Astrocyte of the cerebellum (primary cell): ENCODE measurements at regions not wholly inside any gene's neighbourhood (a gene's known extent, or its start where the extent isn't known, plus 50 kb on each side); places are given as distances from the start of the nearest gene placed in this dataset.

ENCODE experiments used
- DNase-seq: peaks from one replicate; pipeline ENCODE4 v3.0.0-alpha.2; 2011; ENCODE audit warnings: low read depth
- H3K4me3 ChIP-seq: 2 replicates; pipeline ENCODE4 v1.5.1; 2011; ENCODE audit warnings: mild to moderate bottlenecking, low read depth, low read length, moderate library complexity
- CTCF ChIP-seq: IDR thresholded peaks from 2 replicates; pipeline ENCODE4 v1.5.1; 2012; ENCODE audit warnings: low read length, low read depth, moderate library complexity, mild to moderate bottlenecking; ENCODE audit errors: missing control alignments
- in situ Hi-C: cut with HindIII; loops from 2 replicates; pipeline ENCODE4 v1.10.0; 2017; ENCODE audit warnings: low sequenced_read_pairs

- in situ Hi-C loops, result no loop called here
- TF ChIP-seq CTCF, result no peak
- H3K4me3 ChIP-seq, result no peak overlapping the region
- no peak for DNase-seq
Measured at GRCh38 chr13:58043971-58044370, 412.4 kb downstream of the PCDH17 start.

GRCh38 chr13:58048670-58049069 lies 417.1 kb downstream of the PCDH17 start:
- no peak overlapping the region for H3K4me3 ChIP-seq
- no peak for TF ChIP-seq CTCF
- in situ Hi-C loops, result no loop called here
- DNase-seq, result no peak

GRCh38 chr13:58051396-58051795 lies 419.9 kb downstream of the PCDH17 start:
- in situ Hi-C loops, result no loop called here
- TF ChIP-seq CTCF, result no peak
- DNase-seq, result no peak
- no peak overlapping the region for H3K4me3 ChIP-seq

GRCh38 chr13:58051807-58052375 lies 420.3 kb downstream of the PCDH17 start:
- no peak for TF ChIP-seq CTCF
- H3K4me3 ChIP-seq, result no peak overlapping the region
- in situ Hi-C loops, result no loop called here
- no peak for DNase-seq

- no peak for TF ChIP-seq CTCF
- no peak for DNase-seq
- no peak overlapping the region for H3K4me3 ChIP-seq
- in situ Hi-C loops, result no loop called here
Measured at GRCh38 chr13:58056426-58056825, 424.9 kb downstream of the PCDH17 start.

- no peak overlapping the region for H3K4me3 ChIP-seq
- DNase-seq, result no peak
- in situ Hi-C loops, result no loop called here
- TF ChIP-seq CTCF, result no peak
Measured at GRCh38 chr13:58059624-58060023, 428.1 kb downstream of the PCDH17 start.

- no peak for DNase-seq
- H3K4me3 ChIP-seq, result no peak overlapping the region
- no peak for TF ChIP-seq CTCF
- in situ Hi-C loops, result no loop called here
Measured at GRCh38 chr13:58080806-58081205, 449.3 kb downstream of the PCDH17 start.
